K562 (cell line): ENCODE measurements at regions not wholly inside any gene's neighbourhood (a gene's known extent, or its start where the extent isn't known, plus 50 kb on each side); places are given as distances from the start of the nearest gene placed in this dataset.

Experiments used
- ARID3A ChIP-seq: IDR thresholded peaks from 2 replicates; pipeline ENCODE4 v1.6.1; 2012; ENCODE audit warnings: low read depth, low read length, improper control_type of control experiment, borderline replicate concordance
- JUND ChIP-seq, 2 experiments: IDR thresholded peaks; 2 replicates in 1 of 2; 3 replicates in 1 of 2; pipeline ENCODE4 v1.6.1; 2011; ENCODE audit warnings: borderline replicate concordance in 2 of 2, low read depth in 2 of 2, low read length in 2 of 2, improper control_type of control experiment in 1 of 2, missing biosample characterization in 1 of 2, missing genetic modification characterization in 1 of 2, missing genetic modification reagents in 1 of 2
- RFX1 ChIP-seq: fragments of 450-650 bp; IDR thresholded peaks from 2 replicates; pipeline ENCODE4 v1.6.1; 2016; ENCODE audit warnings: mild to moderate bottlenecking, moderate library complexity
- ZBTB2 ChIP-seq: fragments of 450-650 bp; IDR thresholded peaks from 2 replicates; pipeline ENCODE4 v1.6.1; 2016; ENCODE audit warnings: antibody characterized with exemption
- ZC3H8 ChIP-seq: fragments of 450-650 bp; IDR thresholded peaks from 2 replicates; pipeline ENCODE4 v1.6.1; 2017
- ZNF239 ChIP-seq: fragments of 250-450 bp; sonication (Bioruptor Pico); IDR thresholded peaks from 2 replicates; pipeline ENCODE4 v1.4.0; 2020; ENCODE audit warnings: mild to moderate bottlenecking
- TF ChIP-seq, protein P1 (sequence below), 2 experiments: fragments of 450-650 bp in 1 of 2; IDR thresholded peaks; 2 replicates each; pipeline ENCODE4 v1.6.1; 2011 to 2017; ENCODE audit warnings: low read depth in 2 of 2, antibody characterized with exemption in 1 of 2, borderline replicate concordance in 1 of 2, low read length in 1 of 2, mild to moderate bottlenecking in 1 of 2, mixed read lengths in 1 of 2; ENCODE audit not compliant: control insufficient read depth in 1 of 2

- TF ChIP-seq JUND (IDR thresholded peaks at IDR 0.05; ENCODE audit: borderline replicate concordance, low read depth, low read length) (no peak), JUND (tag; IDR thresholded peaks at IDR 0.05; ENCODE audit: borderline replicate concordance, low read depth, low read length) (no peak), ZNF239 (CRISPR knock-in tag) (no peak), ZBTB2 (no peak), ARID3A (no peak), RFX1 (no peak), ZC3H8 (no peak)
- TF ChIP-seq, protein P1, sequence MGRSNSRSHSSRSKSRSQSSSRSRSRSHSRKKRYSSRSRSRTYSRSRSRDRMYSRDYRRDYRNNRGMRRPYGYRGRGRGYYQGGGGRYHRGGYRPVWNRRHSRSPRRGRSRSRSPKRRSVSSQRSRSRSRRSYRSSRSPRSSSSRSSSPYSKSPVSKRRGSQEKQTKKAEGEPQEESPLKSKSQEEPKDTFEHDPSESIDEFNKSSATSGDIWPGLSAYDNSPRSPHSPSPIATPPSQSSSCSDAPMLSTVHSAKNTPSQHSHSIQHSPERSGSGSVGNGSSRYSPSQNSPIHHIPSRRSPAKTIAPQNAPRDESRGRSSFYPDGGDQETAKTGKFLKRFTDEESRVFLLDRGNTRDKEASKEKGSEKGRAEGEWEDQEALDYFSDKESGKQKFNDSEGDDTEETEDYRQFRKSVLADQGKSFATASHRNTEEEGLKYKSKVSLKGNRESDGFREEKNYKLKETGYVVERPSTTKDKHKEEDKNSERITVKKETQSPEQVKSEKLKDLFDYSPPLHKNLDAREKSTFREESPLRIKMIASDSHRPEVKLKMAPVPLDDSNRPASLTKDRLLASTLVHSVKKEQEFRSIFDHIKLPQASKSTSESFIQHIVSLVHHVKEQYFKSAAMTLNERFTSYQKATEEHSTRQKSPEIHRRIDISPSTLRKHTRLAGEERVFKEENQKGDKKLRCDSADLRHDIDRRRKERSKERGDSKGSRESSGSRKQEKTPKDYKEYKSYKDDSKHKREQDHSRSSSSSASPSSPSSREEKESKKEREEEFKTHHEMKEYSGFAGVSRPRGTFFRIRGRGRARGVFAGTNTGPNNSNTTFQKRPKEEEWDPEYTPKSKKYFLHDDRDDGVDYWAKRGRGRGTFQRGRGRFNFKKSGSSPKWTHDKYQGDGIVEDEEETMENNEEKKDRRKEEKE (IDR thresholded peaks at IDR 0.05; ENCODE audit: borderline replicate concordance in 1 of 2, control insufficient read depth in 1 of 2, low read depth in 2 of 2, low read length in 1 of 2) = no peak
Measured at GRCh38 chr3:20726786-20727185, 540.8 kb upstream of the SGO1 start (continued).
